ENCODE measurements at regions not wholly inside any gene's neighbourhood (a gene's known extent, or its start where the extent isn't known, plus 50 kb on each side); places are given as distances from the start of the nearest gene placed in this dataset.

GRCh38 chr3:172573422-172573821, 50.2 kb upstream of the TNFSF10 start:
- no peaks in the 10 kb centered on the region; the same call in 1 of the 2 replicates for H3K9me3 ChIP-seq (ENCODE audit: low read length)
- POLR2A ChIA-PET (ENCODE audit: unreplicated experiment): no interaction called here
- BruUV-seq (replicated peaks): no TSS peak
- H3K36me3 ChIP-seq (ENCODE audit: low read depth, low read length): no peaks in the 10 kb centered on the region
- DNase-seq (no peak), ATAC-seq (no peak)
- no peak overlapping the region for H2AFZ ChIP-seq (ENCODE audit: low read length)
- TF ChIP-seq, protein P1, sequence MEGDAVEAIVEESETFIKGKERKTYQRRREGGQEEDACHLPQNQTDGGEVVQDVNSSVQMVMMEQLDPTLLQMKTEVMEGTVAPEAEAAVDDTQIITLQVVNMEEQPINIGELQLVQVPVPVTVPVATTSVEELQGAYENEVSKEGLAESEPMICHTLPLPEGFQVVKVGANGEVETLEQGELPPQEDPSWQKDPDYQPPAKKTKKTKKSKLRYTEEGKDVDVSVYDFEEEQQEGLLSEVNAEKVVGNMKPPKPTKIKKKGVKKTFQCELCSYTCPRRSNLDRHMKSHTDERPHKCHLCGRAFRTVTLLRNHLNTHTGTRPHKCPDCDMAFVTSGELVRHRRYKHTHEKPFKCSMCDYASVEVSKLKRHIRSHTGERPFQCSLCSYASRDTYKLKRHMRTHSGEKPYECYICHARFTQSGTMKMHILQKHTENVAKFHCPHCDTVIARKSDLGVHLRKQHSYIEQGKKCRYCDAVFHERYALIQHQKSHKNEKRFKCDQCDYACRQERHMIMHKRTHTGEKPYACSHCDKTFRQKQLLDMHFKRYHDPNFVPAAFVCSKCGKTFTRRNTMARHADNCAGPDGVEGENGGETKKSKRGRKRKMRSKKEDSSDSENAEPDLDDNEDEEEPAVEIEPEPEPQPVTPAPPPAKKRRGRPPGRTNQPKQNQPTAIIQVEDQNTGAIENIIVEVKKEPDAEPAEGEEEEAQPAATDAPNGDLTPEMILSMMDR (conservative IDR thresholded peaks at IDR 0.05; ENCODE audit: low read depth, low read length): no peak
- TF ChIP-seq EZH2phosphoT487 (IDR thresholded peaks at IDR 0.05; ENCODE audit: borderline replicate concordance, low read length) (no peak), EZH2 (IDR thresholded peaks at IDR 0.05; ENCODE audit: low read length, unreplicated experiment) (no peak)
- no peaks in the 10 kb centered on the region for H4K20me1 ChIP-seq (ENCODE audit: low read length)
- no peaks in the 10 kb centered on the region for H3K9me2 ChIP-seq (replicated peaks; ENCODE audit: low read length)
- no peaks in the 10 kb centered on the region for H3K79me2 ChIP-seq (ENCODE audit: low read length)
- no peak overlapping the region for H3K27ac ChIP-seq (ENCODE audit: low read length)
- no peaks in the 10 kb centered on the region for H3K4me1 ChIP-seq (ENCODE audit: insufficient read depth, low read length)
- no peaks in the 10 kb centered on the region for H3K27me3 ChIP-seq (ENCODE audit: low read length)
- no peak overlapping the region for H3K9ac ChIP-seq (ENCODE audit: low read length)
- H3K4me3 ChIP-seq (ENCODE audit: low read length): no peak overlapping the region
- no peak overlapping the region for H3K4me2 ChIP-seq (ENCODE audit: low read length)
- H3F3A ChIP-seq (ENCODE audit: low read length, unreplicated experiment): no peaks in the 10 kb centered on the region
- intact Hi-C loops (cut with micrococcal nuclease): no loop called here
- CTCF ChIA-PET: interaction anchor here (0.6 kb wide), 1 partner anchor 13 kb away, joined by 8 read pairs; no protein-coding TSS in a partner anchor
